ENCODE measurements at regions not wholly inside any gene's neighbourhood (a gene's known extent, or its start where the extent isn't known, plus 50 kb on each side); places are given as distances from the start of the nearest gene placed in this dataset.

- Histone ChIP-seq H3K27ac (no peak overlapping the region), H3K27me3 (no peaks in the 10 kb centered on the region), H3K4me3 (no peak overlapping the region), H3K9me3 (peaks cover 0 to 8% of the 10 kb centered on the region in 2 donors), H3K4me1 (no peaks in the 10 kb centered on the region), H3K36me3 (peaks cover 0 to 3% of the 10 kb centered on the region in 2 donors)
- no peak for DNase-seq
- ATAC-seq = no peak
- intact Hi-C loops (cut with DNase I) = no loop called here
- no peak for TF ChIP-seq CTCF (IDR thresholded peaks at IDR 0.05)
Measured at GRCh38 chr4:36704289-36704688, 422.9 kb downstream of the DTHD1 start.

GRCh38 chr4:36709991-36710390 is 428.6 kb downstream of the DTHD1 start:
- no peak overlapping the region for H3K4me3 ChIP-seq
- no peak for DNase-seq
- H3K4me1 ChIP-seq = no peaks in the 10 kb centered on the region
- TF ChIP-seq CTCF (IDR thresholded peaks at IDR 0.05) = no peak
- H3K27me3 ChIP-seq = no peaks in the 10 kb centered on the region
- intact Hi-C loops (cut with DNase I) = no loop called here
- H3K36me3 ChIP-seq = no peaks in the 10 kb centered on the region
- H3K9me3 ChIP-seq = no peaks in the 10 kb centered on the region
- ATAC-seq = no peak
- H3K27ac ChIP-seq = no peak overlapping the region

- Histone ChIP-seq H3K9me3 (no peaks in the 10 kb centered on the region), H3K4me3 (no peak overlapping the region), H3K36me3 (no peaks in the 10 kb centered on the region), H3K27ac (no peak overlapping the region), H3K4me1 (no peaks in the 10 kb centered on the region), H3K27me3 (no peaks in the 10 kb centered on the region)
- no peak for TF ChIP-seq CTCF (IDR thresholded peaks at IDR 0.05)
- intact Hi-C loops (cut with DNase I) = no loop called here
- ATAC-seq = no peak
- no peak for DNase-seq
Measured at GRCh38 chr4:36712013-36712412, 430.6 kb downstream of the DTHD1 start.

GRCh38 chr4:36716874-36717273 is 435.5 kb downstream of the DTHD1 start:
- no peaks in the 10 kb centered on the region for H3K36me3 ChIP-seq
- H3K27me3 ChIP-seq = no peaks in the 10 kb centered on the region
- no peak overlapping the region for H3K27ac ChIP-seq
- intact Hi-C loops (cut with DNase I) = no loop called here
- DNase-seq (no peak), ATAC-seq (no peak)
- no peak overlapping the region for H3K4me3 ChIP-seq
- no peaks in the 10 kb centered on the region for H3K4me1 ChIP-seq
- no peak for TF ChIP-seq CTCF (IDR thresholded peaks at IDR 0.05)
- no peaks in the 10 kb centered on the region for H3K9me3 ChIP-seq

- ATAC-seq = no peak
- H3K4me1 ChIP-seq = no peaks in the 10 kb centered on the region
- H3K9me3 ChIP-seq = no peaks in the 10 kb centered on the region
- H3K36me3 ChIP-seq = no peaks in the 10 kb centered on the region
- DNase-seq = no peak
- intact Hi-C loops (cut with DNase I) = no loop called here
- no peaks in the 10 kb centered on the region for H3K27me3 ChIP-seq
- no peak overlapping the region for H3K27ac ChIP-seq
- TF ChIP-seq CTCF (IDR thresholded peaks at IDR 0.05) = no peak
- no peak overlapping the region for H3K4me3 ChIP-seq
Measured at GRCh38 chr4:36719425-36719824, 438.0 kb downstream of the DTHD1 start.

Measured in left lung (tissue), 4 donors.